ENCODE measurements at regions not wholly inside any gene's neighbourhood (a gene's known extent, or its start where the extent isn't known, plus 50 kb on each side); places are given as distances from the start of the nearest gene placed in this dataset.

DNA sequence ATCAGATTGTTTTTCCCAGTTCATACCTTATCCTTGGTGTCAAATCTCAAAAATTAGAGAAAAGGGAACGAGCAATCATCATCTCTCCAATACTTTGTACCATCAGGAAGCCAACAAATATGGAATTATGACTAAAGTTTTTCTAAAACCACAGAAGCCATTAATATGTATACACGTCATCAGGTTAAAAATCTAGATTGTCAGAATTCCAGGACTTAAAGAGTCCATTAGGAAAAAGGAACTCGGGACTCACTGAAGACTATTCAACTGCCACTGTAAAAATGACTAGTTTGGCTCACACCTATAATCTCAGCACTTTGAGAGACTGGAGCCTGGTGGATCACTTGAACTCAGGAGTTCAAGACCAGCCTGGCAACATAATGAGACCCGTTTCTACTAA lies 344.4 kb upstream of the LRRC4C start:
- TF ChIP-seq EZH2phosphoT487 (IDR thresholded peaks at IDR 0.05; ENCODE audit: low read depth) = no peak
- TF ChIP-seq, protein P1, sequence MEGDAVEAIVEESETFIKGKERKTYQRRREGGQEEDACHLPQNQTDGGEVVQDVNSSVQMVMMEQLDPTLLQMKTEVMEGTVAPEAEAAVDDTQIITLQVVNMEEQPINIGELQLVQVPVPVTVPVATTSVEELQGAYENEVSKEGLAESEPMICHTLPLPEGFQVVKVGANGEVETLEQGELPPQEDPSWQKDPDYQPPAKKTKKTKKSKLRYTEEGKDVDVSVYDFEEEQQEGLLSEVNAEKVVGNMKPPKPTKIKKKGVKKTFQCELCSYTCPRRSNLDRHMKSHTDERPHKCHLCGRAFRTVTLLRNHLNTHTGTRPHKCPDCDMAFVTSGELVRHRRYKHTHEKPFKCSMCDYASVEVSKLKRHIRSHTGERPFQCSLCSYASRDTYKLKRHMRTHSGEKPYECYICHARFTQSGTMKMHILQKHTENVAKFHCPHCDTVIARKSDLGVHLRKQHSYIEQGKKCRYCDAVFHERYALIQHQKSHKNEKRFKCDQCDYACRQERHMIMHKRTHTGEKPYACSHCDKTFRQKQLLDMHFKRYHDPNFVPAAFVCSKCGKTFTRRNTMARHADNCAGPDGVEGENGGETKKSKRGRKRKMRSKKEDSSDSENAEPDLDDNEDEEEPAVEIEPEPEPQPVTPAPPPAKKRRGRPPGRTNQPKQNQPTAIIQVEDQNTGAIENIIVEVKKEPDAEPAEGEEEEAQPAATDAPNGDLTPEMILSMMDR (IDR thresholded peaks at IDR 0.05; ENCODE audit: low read depth, low read length) = no peak

Data from OCI-LY3 (cell line).